Omental fat pad (tissue), 3 donors: ENCODE measurements at regions not wholly inside any gene's neighbourhood (a gene's known extent, or its start where the extent isn't known, plus 50 kb on each side); places are given as distances from the start of the nearest gene placed in this dataset.

Experiments used
- ATAC-seq: fragments of 150-250 bp; one replicate; pipeline ENCODE4 v1.9.1; 2016; ENCODE audit warnings: mild to moderate bottlenecking, moderate library complexity; ENCODE audit not compliant: low FRiP score
- DNase-seq: peaks from one replicate; pipeline ENCODE4 v3.0.0-alpha.2; 2019; ENCODE audit warnings: low spot score
- TF ChIP-seq, protein P1 (sequence below), 3 donors: fragments of 450-650 bp; IDR thresholded peaks; one replicate each; pipeline ENCODE4 v1.5.1; 2016 to 2017; ENCODE audit warnings: antibody characterized with exemption in 3 of 3, mild to moderate bottlenecking in 3 of 3, moderate library complexity in 2 of 3

GRCh38 chr1:30286988-30287839, 436.2 kb downstream of the MATN1 start:
- ATAC-seq (no peak), DNase-seq (no peak)
- TF ChIP-seq, protein P1, sequence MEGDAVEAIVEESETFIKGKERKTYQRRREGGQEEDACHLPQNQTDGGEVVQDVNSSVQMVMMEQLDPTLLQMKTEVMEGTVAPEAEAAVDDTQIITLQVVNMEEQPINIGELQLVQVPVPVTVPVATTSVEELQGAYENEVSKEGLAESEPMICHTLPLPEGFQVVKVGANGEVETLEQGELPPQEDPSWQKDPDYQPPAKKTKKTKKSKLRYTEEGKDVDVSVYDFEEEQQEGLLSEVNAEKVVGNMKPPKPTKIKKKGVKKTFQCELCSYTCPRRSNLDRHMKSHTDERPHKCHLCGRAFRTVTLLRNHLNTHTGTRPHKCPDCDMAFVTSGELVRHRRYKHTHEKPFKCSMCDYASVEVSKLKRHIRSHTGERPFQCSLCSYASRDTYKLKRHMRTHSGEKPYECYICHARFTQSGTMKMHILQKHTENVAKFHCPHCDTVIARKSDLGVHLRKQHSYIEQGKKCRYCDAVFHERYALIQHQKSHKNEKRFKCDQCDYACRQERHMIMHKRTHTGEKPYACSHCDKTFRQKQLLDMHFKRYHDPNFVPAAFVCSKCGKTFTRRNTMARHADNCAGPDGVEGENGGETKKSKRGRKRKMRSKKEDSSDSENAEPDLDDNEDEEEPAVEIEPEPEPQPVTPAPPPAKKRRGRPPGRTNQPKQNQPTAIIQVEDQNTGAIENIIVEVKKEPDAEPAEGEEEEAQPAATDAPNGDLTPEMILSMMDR (IDR thresholded peaks at IDR 0.05) = no peak

DNA sequence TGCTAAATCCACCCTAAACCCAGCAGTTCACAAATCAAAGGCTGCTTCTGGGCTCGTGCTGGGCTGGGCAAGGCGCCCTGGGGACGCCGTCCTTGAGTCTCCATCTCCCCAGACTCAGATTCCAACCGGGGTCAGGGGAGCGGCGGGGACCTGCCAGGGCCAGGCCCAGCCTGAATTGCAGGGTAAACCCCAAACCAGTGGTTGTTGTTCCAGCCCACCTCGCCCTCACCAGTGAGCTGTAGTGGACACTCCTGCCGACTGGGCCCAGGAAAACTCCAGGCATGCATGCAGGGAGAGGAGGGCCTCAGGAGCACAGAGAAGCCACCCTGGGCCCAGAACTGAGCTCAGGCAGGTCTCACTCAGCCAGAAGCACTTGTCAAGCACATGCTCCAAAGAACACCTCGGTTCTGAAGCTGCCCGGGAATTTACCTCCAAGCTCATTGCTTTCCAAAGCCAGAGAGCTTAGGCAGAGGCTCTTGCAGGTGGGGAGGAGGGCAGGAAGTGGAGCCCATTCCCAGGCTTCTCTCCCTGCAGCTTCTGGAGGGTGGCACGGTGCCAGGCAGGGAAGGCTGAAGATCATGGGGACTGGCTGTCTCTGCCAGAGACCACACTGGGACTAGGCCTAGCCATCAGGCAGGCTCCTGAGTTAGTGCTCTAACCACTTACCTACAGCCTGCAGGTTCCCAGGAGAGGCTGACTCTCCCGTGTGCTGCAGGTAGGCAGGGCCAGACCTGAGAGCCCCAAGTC, 437.0 kb downstream of the MATN1 start:
- ATAC-seq (no peak), DNase-seq (no peak)
- TF ChIP-seq, protein P1 (IDR thresholded peaks at IDR 0.05) = no peak

DNA sequence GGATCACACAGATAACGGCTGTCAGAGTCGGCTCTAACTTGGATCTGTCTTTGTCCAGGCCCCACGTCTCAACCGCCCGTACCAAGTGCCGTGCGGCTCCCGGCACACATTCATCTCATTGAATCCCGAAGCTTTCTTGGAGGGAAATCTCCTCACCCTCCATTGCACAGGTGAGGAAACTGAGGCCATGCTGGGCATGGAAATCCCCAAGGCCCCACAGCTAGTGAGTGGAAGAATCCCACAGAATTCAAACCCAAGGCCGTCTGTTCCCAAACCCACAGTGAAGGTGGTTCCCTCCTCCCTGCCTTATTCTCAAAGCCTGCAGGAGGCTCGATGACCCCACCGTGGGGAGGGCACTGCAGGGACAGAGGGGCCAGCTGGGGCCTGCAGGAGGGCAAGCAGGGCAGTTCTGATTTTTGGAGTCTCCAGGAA, 437.9 kb downstream of the MATN1 start:
- no peak for DNase-seq
- no peak for ATAC-seq
- TF ChIP-seq, protein P1 (IDR thresholded peaks at IDR 0.05) = no peak

DNA sequence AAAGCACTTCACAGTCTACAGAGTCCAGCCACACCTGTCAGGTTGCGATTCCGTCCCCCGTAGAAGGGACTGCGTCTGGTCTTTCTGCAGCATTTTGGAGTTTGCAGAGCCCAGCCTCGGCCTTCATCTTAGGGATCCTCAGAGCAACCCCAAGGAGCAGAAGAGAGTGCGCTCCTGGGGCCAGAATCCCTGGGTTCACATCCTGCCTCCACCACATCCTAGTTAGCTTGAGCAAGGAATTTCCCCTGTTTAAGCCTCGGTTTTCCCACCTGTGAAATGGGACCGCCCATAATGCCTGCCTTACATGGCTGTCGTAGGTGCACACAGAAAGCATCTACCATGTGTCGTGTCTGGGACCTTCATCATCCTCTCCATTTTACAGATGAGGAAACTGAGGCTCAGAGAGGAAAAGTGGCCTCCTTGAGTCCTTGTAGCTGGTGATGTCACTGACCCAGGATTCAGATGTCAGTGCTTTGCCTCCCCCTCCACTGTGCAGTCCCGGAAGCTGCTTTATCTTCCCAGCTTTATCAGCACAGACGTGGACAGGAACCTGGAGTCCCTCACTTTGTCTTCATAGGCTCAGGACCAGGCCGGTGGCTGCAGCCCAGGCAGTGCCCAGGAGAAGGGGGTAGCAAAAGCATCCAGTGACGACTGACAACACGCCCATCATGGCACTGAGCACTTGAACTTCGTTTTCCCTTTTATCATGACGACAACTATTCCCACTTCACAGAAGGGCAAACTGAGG, 438.5 kb downstream of the MATN1 start:
- ATAC-seq = no peak
- DNase-seq = no peak
- TF ChIP-seq, protein P1 (IDR thresholded peaks at IDR 0.05) = no peak

GRCh38 chr1:30284226-30284625, 439.2 kb downstream of the MATN1 start:
- no peak for ATAC-seq
- TF ChIP-seq, protein P1 (IDR thresholded peaks at IDR 0.05) = no peak
- DNase-seq = no peak

DNA sequence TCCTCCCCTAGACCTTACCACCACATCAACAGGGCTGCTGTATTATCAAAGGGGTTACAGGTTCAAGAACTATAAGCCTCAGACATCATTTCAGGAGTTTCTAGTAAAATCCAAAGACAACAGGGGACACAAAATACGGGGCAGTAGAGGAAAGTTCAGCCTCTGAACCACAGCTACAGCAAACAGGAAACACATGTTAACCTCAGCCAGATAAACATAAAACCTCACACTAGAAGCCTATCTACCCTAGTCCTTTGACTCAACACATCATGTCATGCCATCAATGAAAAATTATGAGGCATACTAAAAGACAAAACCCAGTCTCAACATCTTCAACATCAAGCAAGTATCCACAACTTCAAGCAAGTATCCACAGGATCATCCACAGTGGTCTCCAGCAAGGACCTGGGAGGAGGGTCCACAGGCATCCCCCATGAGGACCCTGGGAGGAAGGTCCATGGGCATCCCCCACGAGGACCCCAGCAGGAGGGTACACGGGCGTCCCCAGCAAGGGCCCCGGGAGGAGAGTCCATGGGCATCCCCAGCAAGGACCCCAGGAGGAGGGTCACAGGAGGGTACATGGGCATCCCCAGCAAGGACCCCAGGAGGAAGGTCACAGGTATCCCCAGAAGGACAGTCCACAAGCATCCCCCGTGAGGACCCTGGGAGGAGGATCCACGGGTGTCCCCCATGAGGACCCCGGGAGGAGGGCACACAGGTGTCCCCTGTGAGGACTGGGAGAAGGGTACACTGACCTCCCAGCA, 440.0 kb downstream of the MATN1 start:
- ATAC-seq = no peak
- no peak for DNase-seq
- TF ChIP-seq, protein P1 (IDR thresholded peaks at IDR 0.05) = no peak
